ENCODE measurements at regions not wholly inside any gene's neighbourhood (a gene's known extent, or its start where the extent isn't known, plus 50 kb on each side); places are given as distances from the start of the nearest gene placed in this dataset.

- TF ChIP-seq POLR2A (IDR thresholded peaks at IDR 0.05), result no peak
- no peak for TF ChIP-seq POLR2AphosphoS5 (IDR thresholded peaks at IDR 0.05)
- no peak for TF ChIP-seq CTCF (IDR thresholded peaks at IDR 0.05)
- Histone ChIP-seq H3K27ac (no peak overlapping the region), H3K4me3 (no peak overlapping the region), H3K4me1 (no peaks in the 10 kb centered on the region), H3K27me3 (no peaks in the 10 kb centered on the region), H3K9me3 (peaks cover 0 to 8% of the 10 kb centered on the region in 2 donors), H3K36me3 (no peaks in the 10 kb centered on the region)
- intact Hi-C loops (cut with DNase I; ENCODE audit: low total_unique reads), result no loop called here
- no peak for DNase-seq (ENCODE audit: low spot score in 2 of 2)
Observed at GRCh38 chrX:121921258-121921657, 873.8 kb downstream of the GLUD2 start.

GRCh38 chrX:121931567-121931966 lies 884.2 kb downstream of the GLUD2 start:
- TF ChIP-seq POLR2AphosphoS5 (IDR thresholded peaks at IDR 0.05), result no peak
- TF ChIP-seq POLR2A (IDR thresholded peaks at IDR 0.05), result no peak
- no peak for TF ChIP-seq CTCF (IDR thresholded peaks at IDR 0.05)
- DNase-seq (ENCODE audit: low spot score in 2 of 2), result no peak
- Histone ChIP-seq H3K4me1 (no peaks in the 10 kb centered on the region), H3K9me3 (peaks cover 0 to 7% of the 10 kb centered on the region in 2 donors), H3K27ac (no peak overlapping the region), H3K4me3 (no peak overlapping the region), H3K36me3 (no peaks in the 10 kb centered on the region), H3K27me3 (no peaks in the 10 kb centered on the region)
- intact Hi-C loops (cut with DNase I; ENCODE audit: low total_unique reads), result no loop called here

- Histone ChIP-seq H3K27ac (no peak overlapping the region), H3K4me1 (no peaks in the 10 kb centered on the region), H3K27me3 (no peaks in the 10 kb centered on the region), H3K36me3 (no peaks in the 10 kb centered on the region), H3K4me3 (no peak overlapping the region), H3K9me3 (peaks cover 0 to 7% of the 10 kb centered on the region in 2 donors)
- intact Hi-C loops (cut with DNase I; ENCODE audit: low total_unique reads), result no loop called here
- DNase-seq (ENCODE audit: low spot score in 2 of 2), result no peak
- no peak for TF ChIP-seq POLR2AphosphoS5 (IDR thresholded peaks at IDR 0.05)
- TF ChIP-seq CTCF (IDR thresholded peaks at IDR 0.05), result no peak
- TF ChIP-seq POLR2A (IDR thresholded peaks at IDR 0.05), result no peak
Observed at GRCh38 chrX:121932688-121933087, 885.3 kb downstream of the GLUD2 start.

GRCh38 chrX:121949041-121949760 lies 901.8 kb downstream of the GLUD2 start:
- intact Hi-C loops (cut with DNase I; ENCODE audit: low total_unique reads), result no loop called here
- peaks cover 0 to 17% of the 10 kb centered on the region in 2 donors for H3K9me3 ChIP-seq
- no peak overlapping the region for H3K4me3 ChIP-seq
- H3K36me3 ChIP-seq, result no peaks in the 10 kb centered on the region
- H3K27me3 ChIP-seq, result no peaks in the 10 kb centered on the region
- no peak for DNase-seq (ENCODE audit: low spot score in 2 of 2)
- TF ChIP-seq CTCF (IDR thresholded peaks at IDR 0.05), result no peak
- TF ChIP-seq POLR2AphosphoS5 (IDR thresholded peaks at IDR 0.05), result no peak
- no peak for TF ChIP-seq POLR2A (IDR thresholded peaks at IDR 0.05)
- no peaks in the 10 kb centered on the region for H3K4me1 ChIP-seq
- no peak overlapping the region for H3K27ac ChIP-seq

GRCh38 chrX:121958886-121959285 lies 911.5 kb downstream of the GLUD2 start:
- H3K4me1 ChIP-seq, result no peaks in the 10 kb centered on the region
- no peak overlapping the region for H3K27ac ChIP-seq
- H3K27me3 ChIP-seq, result no peaks in the 10 kb centered on the region
- TF ChIP-seq POLR2A (IDR thresholded peaks at IDR 0.05) (no peak), CTCF (IDR thresholded peaks at IDR 0.05) (no peak)
- peaks cover 0 to 3% of the 10 kb centered on the region in 2 donors for H3K9me3 ChIP-seq
- intact Hi-C loops (cut with DNase I; ENCODE audit: low total_unique reads), result no loop called here
- no peak for DNase-seq (ENCODE audit: low spot score in 2 of 2)
- no peak overlapping the region for H3K4me3 ChIP-seq
- no peaks in the 10 kb centered on the region for H3K36me3 ChIP-seq
